ENCODE measurements at regions not wholly inside any gene's neighbourhood (a gene's known extent, or its start where the extent isn't known, plus 50 kb on each side); places are given as distances from the start of the nearest gene placed in this dataset.

- TF ChIP-seq EZH2 (IDR thresholded peaks at IDR 0.05; ENCODE audit: borderline replicate concordance, low read length) (no peak), CTCF (conservative IDR thresholded peaks at IDR 0.05 in 1 of 2, IDR thresholded peaks at IDR 0.05 in 1 of 2; ENCODE audit: extremely low read depth in 1 of 2, insufficient read depth in 1 of 2, low read depth in 1 of 2, low read length in 2 of 2) (no peak)
These were observed 568.2 kb downstream of the MAFB start for GRCh38 chr20:40120827-40121226.
